Tibial nerve (tissue), 4 donors: ENCODE measurements at regions not wholly inside any gene's neighbourhood (a gene's known extent, or its start where the extent isn't known, plus 50 kb on each side); places are given as distances from the start of the nearest gene placed in this dataset.

Experiments
- DNase-seq, 2 donors: peaks; one replicate each; pipeline ENCODE4 v3.0.0-alpha.2; 2019; ENCODE audit warnings: low spot score in 2 of 2
- H3K27ac ChIP-seq, 4 donors: fragments of 200-600 bp; sonication (generic) in 3 of 4; one replicate each; pipeline ENCODE4 v1.5.1; 2017 to 2019; ENCODE audit warnings: mild to moderate bottlenecking in 1 of 4
- H3K27me3 ChIP-seq, 2 donors: fragments of 200-600 bp; sonication (generic) in 1 of 2; one replicate each; pipeline versions ENCODE4 v1.5.1 to v1.6.0; 2017 to 2019
- H3K36me3 ChIP-seq, 3 donors: fragments of 200-600 bp; sonication (generic); one replicate each; pipeline ENCODE4 v1.5.1; 2018 to 2019
- H3K4me1 ChIP-seq, 4 donors: fragments of 200-600 bp; sonication (generic) in 3 of 4; one replicate each; pipeline ENCODE4 v1.5.1; 2017 to 2019
- H3K4me3 ChIP-seq, 4 donors: fragments of 200-600 bp; sonication (generic) in 3 of 4; one replicate each; pipeline ENCODE4 v1.5.1; 2017 to 2019; ENCODE audit warnings: mild to moderate bottlenecking in 1 of 4, moderate library complexity in 1 of 4
- H3K9me3 ChIP-seq, 4 donors: fragments of 200-600 bp; sonication (generic) in 3 of 4; one replicate each; pipeline ENCODE4 v1.5.1; 2017 to 2019
- CTCF ChIP-seq, 5 experiments: fragments of 200-600 bp in 3 of 5; fragments of 450-650 bp in 2 of 5; sonication (generic) in 3 of 5; IDR thresholded peaks; one replicate each; pipeline ENCODE4 v1.5.1; 2016 to 2019; ENCODE audit warnings: antibody characterized with exemption in 5 of 5, mild to moderate bottlenecking in 3 of 5, moderate library complexity in 2 of 5
- EP300 ChIP-seq, 2 donors: sonication (generic); formaldehyde crosslinking; IDR thresholded peaks; one replicate each; pipeline ENCODE4 v1.6.1; 2017; ENCODE audit warnings: antibody characterized with exemption in 2 of 2, mild to moderate bottlenecking in 1 of 2
- POLR2A ChIP-seq, 2 donors: fragments of 450-650 bp; IDR thresholded peaks; one replicate each; pipeline ENCODE4 v1.6.1; 2017; ENCODE audit warnings: antibody characterized with exemption in 2 of 2, mild to moderate bottlenecking in 2 of 2, moderate library complexity in 2 of 2
- WGBS, 2 donors: methylation state at CpG; one replicate each; pipeline ENCODE4 v1.1.5; 2018; 5-methylcytosine and 5-hydroxymethylcytosine counted together

GRCh38 chr6:134607411-134607810 lies 289.5 kb upstream of the SGK1 start:
- no peaks in the 10 kb centered on the region for H3K4me1 ChIP-seq
- 44 to 50% methylated on average over 1 of the region's 1 CpG for WGBS, 2 donors
- DNase-seq: no peak
- no peaks in the 10 kb centered on the region for H3K9me3 ChIP-seq
- no peak for TF ChIP-seq EP300 (IDR thresholded peaks at IDR 0.05)
- TF ChIP-seq POLR2A (IDR thresholded peaks at IDR 0.05): no peak
- no peak for TF ChIP-seq CTCF (IDR thresholded peaks at IDR 0.05)
- H3K4me3 ChIP-seq: no peak overlapping the region
- no peak overlapping the region for H3K27ac ChIP-seq
- H3K27me3 ChIP-seq: no peaks in the 10 kb centered on the region
- no peaks in the 10 kb centered on the region for H3K36me3 ChIP-seq

- no peaks in the 10 kb centered on the region for H3K4me1 ChIP-seq
- no peaks in the 10 kb centered on the region for H3K36me3 ChIP-seq
- H3K27me3 ChIP-seq: no peaks in the 10 kb centered on the region
- 93% methylated on average over 10 of the region's 10 CpGs for WGBS, 2 donors
- H3K4me3 ChIP-seq: no peak overlapping the region
- no peak overlapping the region for H3K27ac ChIP-seq
- H3K9me3 ChIP-seq: peaks cover 0 to 9% (median 0%) of the 10 kb centered on the region in 4 donors
- TF ChIP-seq POLR2A (IDR thresholded peaks at IDR 0.05) (no peak), EP300 (IDR thresholded peaks at IDR 0.05) (no peak), CTCF (IDR thresholded peaks at IDR 0.05) (no peak)
- no peak for DNase-seq
These were observed 287.1 kb upstream of the SGK1 start for GRCh38 chr6:134605034-134605433.

- no peak for DNase-seq
- H3K27me3 ChIP-seq: no peaks in the 10 kb centered on the region
- no peak overlapping the region for H3K4me3 ChIP-seq
- H3K9me3 ChIP-seq: peaks cover 0 to 9% (median 0%) of the 10 kb centered on the region in 4 donors
- H3K27ac ChIP-seq: no peak overlapping the region
- TF ChIP-seq EP300 (IDR thresholded peaks at IDR 0.05) (no peak), POLR2A (IDR thresholded peaks at IDR 0.05) (no peak), CTCF (IDR thresholded peaks at IDR 0.05) (no peak)
- no peaks in the 10 kb centered on the region for H3K4me1 ChIP-seq
- 86 to 96% methylated on average over 9 to 20 of the region's 20 CpGs for WGBS, 2 donors
- no peaks in the 10 kb centered on the region for H3K36me3 ChIP-seq
These were observed 286.2 kb upstream of the SGK1 start for GRCh38 chr6:134604014-134604676.

DNA sequence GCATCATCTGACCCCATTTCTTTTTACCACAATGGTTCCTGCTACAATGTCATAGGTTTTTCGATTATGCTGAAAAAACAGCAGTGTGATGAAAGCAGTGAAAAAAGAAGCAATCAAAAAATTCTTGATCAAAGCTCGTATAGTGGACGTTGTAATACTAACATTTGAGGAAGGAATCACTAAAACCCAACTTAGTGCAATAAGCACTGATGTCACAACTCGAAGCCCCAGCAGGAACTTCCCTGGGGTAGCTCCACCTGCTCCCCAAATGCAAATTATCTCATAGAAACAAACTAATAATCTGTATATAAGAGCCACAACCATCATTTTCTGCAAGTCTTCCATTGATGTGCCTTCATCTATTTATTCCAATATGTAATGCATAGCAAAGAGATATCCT lies 285.6 kb upstream of the SGK1 start:
- H3K27me3 ChIP-seq: no peaks in the 10 kb centered on the region
- H3K4me1 ChIP-seq: no peaks in the 10 kb centered on the region
- WGBS, 2 donors: 72 to 83% methylated on average over 4 of the region's 4 CpGs
- no peak for DNase-seq
- TF ChIP-seq CTCF (IDR thresholded peaks at IDR 0.05) (no peak), POLR2A (IDR thresholded peaks at IDR 0.05) (no peak), EP300 (IDR thresholded peaks at IDR 0.05) (no peak)
- no peaks in the 10 kb centered on the region for H3K36me3 ChIP-seq
- H3K4me3 ChIP-seq: no peak overlapping the region
- H3K27ac ChIP-seq: no peak overlapping the region
- peaks cover 0 to 9% (median 0%) of the 10 kb centered on the region in 4 donors for H3K9me3 ChIP-seq

- TF ChIP-seq POLR2A (IDR thresholded peaks at IDR 0.05) (no peak), CTCF (IDR thresholded peaks at IDR 0.05) (no peak), EP300 (IDR thresholded peaks at IDR 0.05) (no peak)
- H3K4me1 ChIP-seq: no peaks in the 10 kb centered on the region
- H3K27me3 ChIP-seq: no peaks in the 10 kb centered on the region
- H3K9me3 ChIP-seq: peaks cover 0 to 9% (median 0%) of the 10 kb centered on the region in 4 donors
- WGBS, 2 donors: 60 to 78% methylated on average over 1 of the region's 1 CpG
- no peaks in the 10 kb centered on the region for H3K36me3 ChIP-seq
- H3K27ac ChIP-seq: no peak overlapping the region
- no peak for DNase-seq
- no peak overlapping the region for H3K4me3 ChIP-seq
These were observed 284.2 kb upstream of the SGK1 start for GRCh38 chr6:134602123-134602522.
